ENCODE measurements at regions not wholly inside any gene's neighbourhood (a gene's known extent, or its start where the extent isn't known, plus 50 kb on each side); places are given as distances from the start of the nearest gene placed in this dataset.
"Not testable (repeated sequence)": the region's sequence is repeated elsewhere in the genome, so short reads cannot be mapped to it uniquely, and the experiment has no call there.

- DNase-seq: not testable (repeated sequence)
Observed at GRCh38 chrX:132302687-132303086, 83.4 kb upstream of the RAP2C start.

GRCh38 chrX:132294776-132295495, 75.7 kb upstream of the RAP2C start:
- Mint-ChIP-seq H3K27ac (no peak overlapping the region), H3K36me3 (ENCODE audit: low read depth) (no peaks in the 10 kb centered on the region), H3K4me3 (no peak overlapping the region), H3K4me1 (no peaks in the 10 kb centered on the region), H3K27me3 (no peaks in the 10 kb centered on the region)
- no peak for ATAC-seq
- no peaks in the 10 kb centered on the region for H3K9me3 ChIP-seq (ENCODE audit: control insufficient read depth, low read length, poor library complexity, severe bottlenecking)
- DNase-seq: no peak

More at GRCh38 chrX:132302687-132303086, 83.4 kb upstream of the RAP2C start:
- not testable (repeated sequence) for H3K27me3 Mint-ChIP-seq; H3K4me1 Mint-ChIP-seq; H3K36me3 Mint-ChIP-seq (ENCODE audit: low read depth); H3K9me3 ChIP-seq (ENCODE audit: control insufficient read depth, low read length, poor library complexity, severe bottlenecking); ATAC-seq; H3K4me3 Mint-ChIP-seq; H3K27ac Mint-ChIP-seq

GRCh38 chrX:132294192-132294591, 74.9 kb upstream of the RAP2C start:
- Mint-ChIP-seq H3K36me3 (ENCODE audit: low read depth) (peaks cover 2% of the 10 kb centered on the region), H3K4me3 (no peak overlapping the region), H3K4me1 (no peaks in the 10 kb centered on the region), H3K27me3 (no peaks in the 10 kb centered on the region), H3K27ac (no peak overlapping the region)
- no peak for DNase-seq
- no peaks in the 10 kb centered on the region for H3K9me3 ChIP-seq (ENCODE audit: control insufficient read depth, low read length, poor library complexity, severe bottlenecking)
- no peak for ATAC-seq

- Mint-ChIP-seq H3K27me3 (no peaks in the 10 kb centered on the region), H3K36me3 (ENCODE audit: low read depth) (peaks cover 4% of the 10 kb centered on the region), H3K4me3 (no peak overlapping the region), H3K4me1 (no peaks in the 10 kb centered on the region), H3K27ac (no peak overlapping the region)
- DNase-seq (no peak), ATAC-seq (peak; percentile 53)
- no peaks in the 10 kb centered on the region for H3K9me3 ChIP-seq (ENCODE audit: control insufficient read depth, low read length, poor library complexity, severe bottlenecking)
Observed at GRCh38 chrX:132292793-132293192, 73.5 kb upstream of the RAP2C start.

- Mint-ChIP-seq H3K4me1 (no peaks in the 10 kb centered on the region), H3K4me3 (no peak overlapping the region), H3K27ac (no peak overlapping the region), H3K27me3 (no peaks in the 10 kb centered on the region), H3K36me3 (ENCODE audit: low read depth) (no peaks in the 10 kb centered on the region)
- ATAC-seq (no peak), DNase-seq (no peak)
- H3K9me3 ChIP-seq (ENCODE audit: control insufficient read depth, low read length, poor library complexity, severe bottlenecking): no peaks in the 10 kb centered on the region
Observed at GRCh38 chrX:132277953-132278614, 58.8 kb upstream of the RAP2C start.

GRCh38 chrX:132272826-132273225, 53.6 kb upstream of the RAP2C start:
- peaks cover 2% of the 10 kb centered on the region for H3K36me3 Mint-ChIP-seq (ENCODE audit: low read depth)
- no peaks in the 10 kb centered on the region for H3K27me3 Mint-ChIP-seq
- H3K27ac Mint-ChIP-seq: no peak overlapping the region
- DNase-seq: no peak
- no peak for ATAC-seq
- H3K4me3 Mint-ChIP-seq: no peak overlapping the region
- H3K4me1 Mint-ChIP-seq: peaks cover 5% of the 10 kb centered on the region
- no peaks in the 10 kb centered on the region for H3K9me3 ChIP-seq (ENCODE audit: control insufficient read depth, low read length, poor library complexity, severe bottlenecking)

- peaks cover 2% of the 10 kb centered on the region for H3K36me3 Mint-ChIP-seq (ENCODE audit: low read depth)
- no peak overlapping the region for H3K4me3 Mint-ChIP-seq
- H3K4me1 Mint-ChIP-seq: peaks cover 5% of the 10 kb centered on the region
- ATAC-seq (no peak), DNase-seq (no peak)
- no peak overlapping the region for H3K27ac Mint-ChIP-seq
- no peaks in the 10 kb centered on the region for H3K27me3 Mint-ChIP-seq
- no peaks in the 10 kb centered on the region for H3K9me3 ChIP-seq (ENCODE audit: control insufficient read depth, low read length, poor library complexity, severe bottlenecking)
Observed at GRCh38 chrX:132271311-132271778, 52.1 kb upstream of the RAP2C start.

- Mint-ChIP-seq H3K27me3 (no peaks in the 10 kb centered on the region), H3K4me1 (peaks cover 5% of the 10 kb centered on the region), H3K36me3 (ENCODE audit: low read depth) (peaks cover 2% of the 10 kb centered on the region), H3K4me3 (no peak overlapping the region), H3K27ac (no peak overlapping the region)
- DNase-seq: no peak
- no peaks in the 10 kb centered on the region for H3K9me3 ChIP-seq (ENCODE audit: control insufficient read depth, low read length, poor library complexity, severe bottlenecking)
- no peak for ATAC-seq
Observed at GRCh38 chrX:132270699-132271098, 51.5 kb upstream of the RAP2C start.

GRCh38 chrX:132270021-132270420, 50.8 kb upstream of the RAP2C start:
- Mint-ChIP-seq H3K36me3 (ENCODE audit: low read depth) (peaks cover 2% of the 10 kb centered on the region), H3K27me3 (no peaks in the 10 kb centered on the region), H3K27ac (no peak overlapping the region), H3K4me1 (peaks cover 5% of the 10 kb centered on the region), H3K4me3 (no peak overlapping the region)
- ATAC-seq: no peak
- H3K9me3 ChIP-seq (ENCODE audit: control insufficient read depth, low read length, poor library complexity, severe bottlenecking): no peaks in the 10 kb centered on the region
- no peak for DNase-seq

Measured in T-helper 17 cell (primary cell).